Right lobe of liver (tissue), 6 donors: ENCODE measurements at regions not wholly inside any gene's neighbourhood (a gene's known extent, or its start where the extent isn't known, plus 50 kb on each side); places are given as distances from the start of the nearest gene placed in this dataset.

Experiments used
- ATAC-seq, 4 donors: fragments of 200-7000 bp; cut with Tn5 transposase; one replicate each; pipeline ENCODE4 v1.9.1; 2020; ENCODE audit warnings: mild to moderate bottlenecking in 4 of 4, moderate library complexity in 4 of 4
- DNase-seq, 3 donors: peaks; one replicate each; pipeline ENCODE4 v3.0.0-alpha.2; 2020
- H3K27ac ChIP-seq, 3 donors: fragments of 200-600 bp; one replicate each; pipeline ENCODE4 v1.8.0; 2022
- H3K27me3 ChIP-seq, 2 donors: fragments of 200-600 bp; one replicate each; pipeline ENCODE4 v1.8.0; 2022
- H3K36me3 ChIP-seq, 4 donors: fragments of 200-600 bp; sonication (generic) in 1 of 4; one replicate each; pipeline versions ENCODE4 v1.5.1 to v1.8.0; 2017 to 2022; ENCODE audit warnings: control low read depth in 1 of 4
- H3K4me1 ChIP-seq, 4 donors: fragments of 200-600 bp; sonication (generic) in 1 of 4; one replicate each; pipeline versions ENCODE4 v1.5.1 to v1.8.0; 2017 to 2022; ENCODE audit warnings: control low read depth in 1 of 4
- H3K4me3 ChIP-seq, 3 donors: fragments of 200-600 bp; one replicate each; pipeline ENCODE4 v1.8.0; 2022
- H3K9me3 ChIP-seq, 4 donors: fragments of 200-600 bp; sonication (generic) in 1 of 4; one replicate each; pipeline versions ENCODE4 v1.5.1 to v1.8.0; 2017 to 2022; ENCODE audit warnings: control low read depth in 1 of 4
- CTCF ChIP-seq, 4 donors: fragments of 200-600 bp in 3 of 4; fragments of 450-650 bp in 1 of 4; IDR thresholded peaks; one replicate each; pipeline versions ENCODE4 v1.5.1 to v1.8.0; 2016 to 2022; ENCODE audit warnings: antibody characterized with exemption in 4 of 4, mild to moderate bottlenecking in 2 of 4
- POLR2A ChIP-seq: fragments of 450-650 bp; IDR thresholded peaks from one replicate; pipeline ENCODE4 v1.6.1; 2017; ENCODE audit warnings: antibody characterized with exemption, mild to moderate bottlenecking
- WGBS: methylation state at CpG from one replicate; pipeline ENCODE4 v1.1.6; 2018; ENCODE audit warnings: low coverage, low lambda C conversion rate; ENCODE audit not compliant: insufficient coverage; ENCODE audit errors: missing lambda C conversion rate; 5-methylcytosine and 5-hydroxymethylcytosine counted together
- intact Hi-C, 2 donors: fragments of 100-400 bp; cut with DNase I; formaldehyde crosslinking; loops; one replicate each; pipeline versions ENCODE4 v1.11.2 to v1.14.1; 2022
- donor health status: DM: no; HTN: yes; CAD: no.
- donor health status: DM: no; HTN: no; CAD: no.
- donor health status: DM: no; HTN: no; CAD: no.
- donor health status: DM: no; HTN: yes; CAD: no.
- donor health status: DM: no; HTN: yes; CAD: no.

GRCh38 chr5:127227881-127228280 lies 62.7 kb upstream of the MEGF10 start:
- ATAC-seq (no peak), DNase-seq (no peak)
- Histone ChIP-seq H3K9me3 (no peaks in the 10 kb centered on the region), H3K36me3 (no peaks in the 10 kb centered on the region), H3K27ac (no peak overlapping the region), H3K4me3 (no peak overlapping the region), H3K4me1 (no peaks in the 10 kb centered on the region), H3K27me3 (no peaks in the 10 kb centered on the region)
- 91% methylated on average over 4 of the region's 4 CpGs for WGBS
- TF ChIP-seq POLR2A, result no peak
- no peak for TF ChIP-seq CTCF (IDR thresholded peaks at IDR 0.05)
- intact Hi-C loops, result no loop called here

GRCh38 chr5:127228540-127229184 lies 61.9 kb upstream of the MEGF10 start:
- no peaks in the 10 kb centered on the region for H3K4me1 ChIP-seq
- DNase-seq, result peak in 1 of 3 donors; percentile 22
- no peaks in the 10 kb centered on the region for H3K36me3 ChIP-seq
- TF ChIP-seq POLR2A (no peak), CTCF (IDR thresholded peaks at IDR 0.05) (no peak)
- ATAC-seq, result peak; percentile 22 to 46 (median 38)
- 53% methylated on average over 15 of the region's 18 CpGs for WGBS
- H3K4me3 ChIP-seq, result peak overlapping the region; percentile 50 to 55 (median 54)
- no peak overlapping the region for H3K27ac ChIP-seq
- H3K9me3 ChIP-seq, result no peaks in the 10 kb centered on the region
- intact Hi-C loops, result no loop called here
- no peaks in the 10 kb centered on the region for H3K27me3 ChIP-seq

- intact Hi-C loops, result no loop called here
- WGBS, result 8% methylated on average over 18 of the region's 61 CpGs
- Histone ChIP-seq H3K4me1 (no peaks in the 10 kb centered on the region), H3K36me3 (no peaks in the 10 kb centered on the region), H3K27me3 (no peaks in the 10 kb centered on the region), H3K9me3 (no peaks in the 10 kb centered on the region), H3K4me3 (peak overlapping the region; percentile 50 to 55 (median 54)), H3K27ac (peak overlapping the region in 1 of 3 donors; percentile 34)
- TF ChIP-seq POLR2A, result no peak
- TF ChIP-seq CTCF (IDR thresholded peaks at IDR 0.05), result peak in 1 of 4 donors; percentile 8
- ATAC-seq (peak; percentile 84 to 87 (median 86)), DNase-seq (peak; percentile 53 to 63 (median 57))
Observed at GRCh38 chr5:127229185-127229889, 61.3 kb upstream of the MEGF10 start.

GRCh38 chr5:127231118-127231517 lies 59.5 kb upstream of the MEGF10 start:
- H3K9me3 ChIP-seq, result no peaks in the 10 kb centered on the region
- H3K36me3 ChIP-seq, result no peaks in the 10 kb centered on the region
- 96% methylated on average over 3 of the region's 3 CpGs for WGBS
- H3K27ac ChIP-seq, result no peak overlapping the region
- no peaks in the 10 kb centered on the region for H3K27me3 ChIP-seq
- no peak for ATAC-seq
- no peak for DNase-seq
- intact Hi-C loops, result no loop called here
- no peak overlapping the region for H3K4me3 ChIP-seq
- H3K4me1 ChIP-seq, result no peaks in the 10 kb centered on the region
- TF ChIP-seq POLR2A (no peak), CTCF (IDR thresholded peaks at IDR 0.05) (no peak)
